Ectodermal cell (in vitro differentiated cells): ENCODE measurements at regions not wholly inside any gene's neighbourhood (a gene's known extent, or its start where the extent isn't known, plus 50 kb on each side); places are given as distances from the start of the nearest gene placed in this dataset.

Experiments used
- H3K27ac ChIP-seq: 2 replicates; pipeline ENCODE4 v1.7.0; 2013; ENCODE audit warnings: mild to moderate bottlenecking, low read depth, low read length; ENCODE audit not compliant: insufficient read depth, poor library complexity, severe bottlenecking
- H3K27me3 ChIP-seq: 2 replicates; pipeline ENCODE4 v1.7.0; 2013; ENCODE audit warnings: mild to moderate bottlenecking, low read length; ENCODE audit not compliant: insufficient read depth, control insufficient read depth, poor library complexity, severe bottlenecking
- H3K36me3 ChIP-seq: one replicate; pipeline ENCODE4 v1.7.0; 2013; ENCODE audit warnings: low read length; ENCODE audit not compliant: control insufficient read depth, insufficient read depth
- H3K4me1 ChIP-seq: one replicate; pipeline ENCODE4 v1.7.0; 2013; ENCODE audit warnings: low read length; ENCODE audit not compliant: control insufficient read depth, insufficient read depth
- H3K4me3 ChIP-seq: 2 replicates; pipeline ENCODE4 v1.7.0; 2013; ENCODE audit warnings: low read depth, low read length, control low read depth; ENCODE audit not compliant: insufficient read depth
- H3K9me3 ChIP-seq: 2 replicates; pipeline ENCODE4 v1.7.0; 2013; ENCODE audit warnings: mild to moderate bottlenecking, low read length, moderate library complexity; ENCODE audit not compliant: control insufficient read depth
- WGBS, 2 experiments: methylation state at CpG; one replicate each; pipeline ENCODE4 v1.1.7; 2013; ENCODE audit warnings: missing lambda C conversion rate in 2 of 2; 5-methylcytosine and 5-hydroxymethylcytosine counted together

- Histone ChIP-seq H3K4me3 (no peak overlapping the region), H3K9me3 (no peaks in the 10 kb centered on the region), H3K36me3 (no peaks in the 10 kb centered on the region), H3K4me1 (peaks cover 6% of the 10 kb centered on the region), H3K27me3 (no peaks in the 10 kb centered on the region), H3K27ac (no peak overlapping the region)
- WGBS, 2 experiments: 93% methylated on average over 7 of the region's 8 CpGs
These were observed 273.1 kb upstream of the TBL1XR1 start for GRCh38 chr3:177470197-177470941.

DNA sequence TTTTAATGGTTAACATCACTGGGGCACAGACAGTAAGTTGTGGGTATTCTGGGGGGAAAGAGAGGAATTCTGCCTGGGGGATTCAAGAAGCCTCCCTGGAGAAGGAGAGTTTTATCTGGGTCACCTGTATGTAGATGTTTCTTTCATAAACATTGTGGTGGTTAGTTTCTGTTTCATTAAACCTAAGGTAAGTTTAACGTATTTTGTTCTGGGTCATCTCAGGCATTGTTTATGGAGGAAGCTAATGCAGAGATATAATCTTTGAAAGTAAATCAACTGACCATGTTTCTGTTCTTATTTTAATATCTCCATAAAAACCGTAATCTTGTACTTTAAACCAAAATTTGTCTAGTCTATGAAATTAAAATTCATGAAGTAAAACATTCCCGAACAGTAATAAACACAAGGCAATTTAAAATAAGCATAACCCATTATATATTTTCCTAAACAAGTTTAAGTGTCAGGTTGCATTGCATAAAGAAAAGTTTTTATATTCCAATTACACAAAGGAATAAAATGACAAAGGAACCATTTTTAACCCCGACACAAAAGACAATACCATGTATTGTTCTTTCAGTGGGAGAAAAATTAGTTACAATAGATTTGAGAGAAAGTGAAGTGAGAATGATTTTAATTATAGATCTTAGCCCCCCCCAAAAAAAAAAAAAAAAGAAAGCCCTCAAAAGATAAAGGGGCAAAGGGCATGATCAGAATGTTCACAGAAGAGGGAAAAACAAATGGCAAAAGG lies 274.6 kb upstream of the TBL1XR1 start:
- H3K4me1 ChIP-seq: peaks cover 6% of the 10 kb centered on the region
- no peak overlapping the region for H3K4me3 ChIP-seq
- no peaks in the 10 kb centered on the region for H3K27me3 ChIP-seq
- H3K36me3 ChIP-seq: no peaks in the 10 kb centered on the region
- H3K27ac ChIP-seq: no peak overlapping the region
- WGBS, 2 experiments: 95 to 100% methylated on average over 1 to 3 of the region's 4 CpGs
- H3K9me3 ChIP-seq: no peaks in the 10 kb centered on the region

GRCh38 chr3:177473184-177473583 lies 275.9 kb upstream of the TBL1XR1 start:
- no peaks in the 10 kb centered on the region for H3K36me3 ChIP-seq
- no peaks in the 10 kb centered on the region for H3K9me3 ChIP-seq
- peaks cover 6% of the 10 kb centered on the region for H3K4me1 ChIP-seq
- no peak overlapping the region for H3K4me3 ChIP-seq
- no peaks in the 10 kb centered on the region for H3K27me3 ChIP-seq
- no peak overlapping the region for H3K27ac ChIP-seq
- 62 to 66% methylated on average over 6 of the region's 6 CpGs for WGBS, 2 experiments

DNA sequence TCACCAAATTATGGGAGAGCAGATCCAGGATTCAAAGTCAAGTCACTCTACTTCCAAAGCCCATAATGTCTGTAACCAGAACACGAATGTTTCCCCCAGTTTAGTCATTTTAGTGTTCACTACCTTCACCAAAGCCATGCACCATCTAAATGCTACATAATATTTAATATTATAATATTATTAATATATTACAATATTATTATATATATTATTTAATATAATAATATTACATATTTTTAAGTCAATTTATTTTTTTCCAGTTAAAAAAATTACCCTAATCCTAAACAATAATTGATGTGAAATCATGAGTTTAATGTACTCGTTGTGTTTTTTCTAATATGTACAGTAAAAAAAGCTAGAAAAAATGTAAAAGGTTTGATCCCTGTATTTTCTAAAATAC lies 276.6 kb upstream of the TBL1XR1 start:
- peaks cover 4% of the 10 kb centered on the region for H3K4me1 ChIP-seq
- no peaks in the 10 kb centered on the region for H3K36me3 ChIP-seq
- no peaks in the 10 kb centered on the region for H3K9me3 ChIP-seq
- H3K27me3 ChIP-seq: no peaks in the 10 kb centered on the region
- H3K27ac ChIP-seq: no peak overlapping the region
- 90 to 97% methylated on average over 2 of the region's 2 CpGs for WGBS, 2 experiments
- H3K4me3 ChIP-seq: no peak overlapping the region

DNA sequence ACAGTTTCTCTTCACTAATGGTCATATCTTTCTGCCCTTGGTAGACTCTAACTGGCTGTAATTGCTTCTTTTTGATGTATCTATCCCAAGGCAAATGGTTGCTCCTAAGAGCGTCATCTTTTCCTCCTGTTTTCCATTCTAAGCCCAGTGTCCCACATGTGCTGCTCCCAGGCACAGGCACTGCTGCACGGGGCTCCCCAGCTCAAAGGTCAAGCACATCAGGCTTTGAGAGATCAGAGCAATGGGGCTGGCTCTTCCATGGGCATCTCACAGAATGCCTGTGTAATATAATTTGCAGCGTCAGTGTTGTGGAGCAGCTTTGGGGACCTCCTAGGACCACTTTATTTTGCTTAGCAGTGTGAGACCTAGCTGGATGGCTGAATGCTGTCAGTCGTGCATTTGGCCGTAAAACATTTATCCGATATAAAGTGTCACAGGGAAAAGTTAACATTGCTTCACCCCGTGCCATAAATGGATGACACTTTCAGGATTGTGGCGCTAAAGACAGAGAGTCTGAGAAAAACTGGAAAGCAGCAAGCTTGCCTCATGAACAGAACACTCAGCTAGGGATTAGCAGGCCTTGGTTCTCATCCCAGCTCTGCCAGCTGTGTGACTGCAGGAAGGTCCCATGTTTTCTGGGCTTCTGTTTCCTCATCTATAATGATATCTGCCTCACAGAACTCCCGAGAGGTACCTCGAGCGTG lies 277.5 kb upstream of the TBL1XR1 start:
- Histone ChIP-seq H3K27me3 (no peaks in the 10 kb centered on the region), H3K4me1 (no peaks in the 10 kb centered on the region), H3K4me3 (no peak overlapping the region), H3K27ac (no peak overlapping the region), H3K9me3 (no peaks in the 10 kb centered on the region), H3K36me3 (no peaks in the 10 kb centered on the region)
- WGBS, 2 experiments: 94% methylated on average over 11 of the region's 11 CpGs

DNA sequence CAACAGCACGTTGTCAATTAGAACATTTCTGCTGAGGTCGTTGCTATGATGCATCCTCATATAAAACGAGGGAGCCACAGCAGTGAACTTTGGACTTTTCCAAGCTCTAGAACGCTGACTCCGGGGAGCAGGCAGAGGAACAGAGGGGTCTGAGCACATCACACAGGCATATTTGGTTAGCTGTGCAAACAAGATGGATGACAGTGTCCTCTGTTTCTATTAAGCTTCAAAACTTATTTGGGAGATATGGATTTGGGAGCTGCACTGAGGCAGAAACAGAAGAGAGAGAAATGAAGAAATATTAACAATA lies 278.0 kb upstream of the TBL1XR1 start:
- Histone ChIP-seq H3K36me3 (no peaks in the 10 kb centered on the region), H3K4me1 (no peaks in the 10 kb centered on the region), H3K9me3 (no peaks in the 10 kb centered on the region), H3K27me3 (no peaks in the 10 kb centered on the region), H3K27ac (no peak overlapping the region), H3K4me3 (no peak overlapping the region)
- 92 to 94% methylated on average over 5 of the region's 5 CpGs for WGBS, 2 experiments

DNA sequence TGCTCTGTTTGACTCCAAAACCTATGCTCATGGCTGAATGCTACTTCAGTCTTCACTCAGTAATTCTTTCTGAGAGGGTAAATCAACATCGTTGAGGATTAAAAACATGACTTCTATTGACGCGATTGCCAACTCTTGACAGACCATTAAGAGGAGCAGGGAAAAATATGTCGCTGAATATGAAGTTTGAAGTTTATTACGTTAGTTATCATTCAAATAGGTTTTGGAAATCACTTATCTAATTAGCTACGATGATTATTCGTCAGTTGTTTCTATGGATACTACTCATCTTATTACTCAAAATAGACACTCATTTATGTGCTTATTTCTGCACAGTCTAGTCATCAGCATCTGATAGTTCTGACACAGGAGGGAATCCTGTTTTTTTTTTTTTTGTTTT lies 279.2 kb upstream of the TBL1XR1 start:
- Histone ChIP-seq H3K27ac (no peak overlapping the region), H3K27me3 (no peaks in the 10 kb centered on the region), H3K9me3 (no peaks in the 10 kb centered on the region), H3K4me3 (no peak overlapping the region), H3K36me3 (no peaks in the 10 kb centered on the region), H3K4me1 (no peaks in the 10 kb centered on the region)
- WGBS, 2 experiments: 92 to 96% methylated on average over 7 of the region's 7 CpGs

- no peak overlapping the region for H3K4me3 ChIP-seq
- H3K9me3 ChIP-seq: no peaks in the 10 kb centered on the region
- 93 to 94% methylated on average over 6 of the region's 6 CpGs for WGBS, 2 experiments
- H3K4me1 ChIP-seq: no peaks in the 10 kb centered on the region
- no peaks in the 10 kb centered on the region for H3K27me3 ChIP-seq
- no peak overlapping the region for H3K27ac ChIP-seq
- no peaks in the 10 kb centered on the region for H3K36me3 ChIP-seq
These were observed 279.7 kb upstream of the TBL1XR1 start for GRCh38 chr3:177476921-177477435.

DNA sequence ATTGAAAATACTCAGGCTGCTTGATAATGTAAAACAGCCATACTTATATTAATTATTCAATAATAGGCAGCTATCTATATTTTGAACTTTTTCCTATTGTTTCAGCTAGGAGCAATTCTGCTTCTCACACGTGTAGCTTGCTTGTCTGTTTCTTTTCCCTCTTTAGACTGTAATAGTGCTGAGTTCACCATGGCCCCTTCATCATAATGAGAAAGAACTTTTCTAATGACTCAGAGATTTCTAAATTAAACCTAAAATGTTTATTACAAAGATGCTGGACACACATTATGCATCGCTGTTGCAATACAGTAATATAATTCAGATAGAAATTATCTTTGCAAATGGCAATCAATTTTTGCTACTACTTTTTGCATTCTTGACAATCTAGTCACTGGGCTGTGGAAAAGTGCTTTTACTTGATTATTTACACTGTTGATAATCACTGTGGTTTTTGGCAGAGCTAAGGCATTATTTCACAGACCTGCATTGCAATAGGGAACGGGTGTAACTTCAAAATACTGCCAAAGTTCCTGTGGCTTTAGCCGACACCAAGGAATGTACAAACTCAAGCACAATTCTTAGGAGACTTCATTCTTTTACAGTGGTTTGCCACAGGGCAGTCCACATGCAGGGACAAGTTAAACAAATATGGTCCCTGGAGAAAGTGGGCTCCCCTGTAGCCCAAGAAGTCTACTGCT lies 281.0 kb upstream of the TBL1XR1 start:
- no peak overlapping the region for H3K27ac ChIP-seq

GRCh38 chr3:177479630-177480029 lies 282.3 kb upstream of the TBL1XR1 start:
- Histone ChIP-seq H3K27me3 (no peaks in the 10 kb centered on the region), H3K9me3 (no peaks in the 10 kb centered on the region), H3K4me3 (no peak overlapping the region), H3K4me1 (peaks cover 9% of the 10 kb centered on the region), H3K36me3 (no peaks in the 10 kb centered on the region), H3K27ac (no peak overlapping the region)
- WGBS, 2 experiments: 96 to 100% methylated on average over 2 of the region's 2 CpGs

More for the DNA sequence above, 281.0 kb upstream of the TBL1XR1 start:
- Histone ChIP-seq H3K36me3 (no peaks in the 10 kb centered on the region), H3K9me3 (no peaks in the 10 kb centered on the region), H3K4me1 (peaks cover 3% of the 10 kb centered on the region), H3K27me3 (no peaks in the 10 kb centered on the region), H3K4me3 (no peak overlapping the region)
- 90 to 94% methylated on average over 3 to 4 of the region's 4 CpGs for WGBS, 2 experiments
